DND-41 (cell line): ENCODE measurements at regions not wholly inside any gene's neighbourhood (a gene's known extent, or its start where the extent isn't known, plus 50 kb on each side); places are given as distances from the start of the nearest gene placed in this dataset.

Experiments used
- ATAC-seq: fragments of 200-7000 bp; cut with Tn5 transposase; 3 replicates; pipeline ENCODE4 v1.9.1; 2021; ENCODE audit warnings: low read depth; ENCODE audit not compliant: insufficient read depth
- DNase-seq: peaks from one replicate; pipeline ENCODE4 v3.0.0-alpha.2; 2020
- H2AFZ ChIP-seq: 2 replicates; pipeline ENCODE4 v1.6.0; 2012; ENCODE audit warnings: low read depth, low read length
- H3K27ac ChIP-seq: 2 replicates; pipeline ENCODE4 v1.5.1; 2012; ENCODE audit warnings: low read length, inconsistent platforms
- H3K27me3 ChIP-seq: fragments of 200-600 bp; sonication (generic); 2 replicates; pipeline ENCODE4 v1.6.0; 2012; ENCODE audit warnings: low read length, mild to moderate bottlenecking, inconsistent platforms; ENCODE audit not compliant: insufficient read depth, poor library complexity
- H3K36me3 ChIP-seq: 2 replicates; pipeline ENCODE4 v1.5.1; 2012; ENCODE audit warnings: low read length, inconsistent platforms; ENCODE audit not compliant: insufficient read depth
- H3K4me1 ChIP-seq: 2 replicates; pipeline ENCODE4 v1.5.1; 2012; ENCODE audit warnings: mild to moderate bottlenecking, low read length; ENCODE audit not compliant: insufficient read depth
- H3K4me2 ChIP-seq: 2 replicates; pipeline ENCODE4 v1.6.0; 2012; ENCODE audit warnings: mild to moderate bottlenecking, moderate library complexity, low read length, inconsistent platforms; ENCODE audit not compliant: insufficient read depth
- H3K4me3 ChIP-seq, 2 experiments: fragments of 200-600 bp in 1 of 2; shearing (Covaris generic) in 1 of 2; 2 replicates each; pipeline ENCODE4 v1.5.1; 2012 to 2016; ENCODE audit warnings: inconsistent platforms in 2 of 2, low read length in 2 of 2, mild to moderate bottlenecking in 2 of 2, low read depth in 1 of 2, moderate library complexity in 1 of 2
- H3K79me2 ChIP-seq: 2 replicates; pipeline ENCODE4 v1.6.0; 2012; ENCODE audit warnings: low read length, inconsistent platforms; ENCODE audit not compliant: insufficient read depth
- H3K9ac ChIP-seq: 2 replicates; pipeline ENCODE4 v1.6.0; 2012; ENCODE audit warnings: low read depth, mild to moderate bottlenecking, inconsistent platforms, low read length, moderate library complexity
- H3K9me3 ChIP-seq: 2 replicates; pipeline ENCODE4 v1.5.1; 2012; ENCODE audit warnings: low read length, moderate library complexity, mild to moderate bottlenecking, inconsistent platforms; ENCODE audit not compliant: insufficient read depth, severe bottlenecking
- H4K20me1 ChIP-seq: 2 replicates; pipeline ENCODE4 v1.6.0; 2012; ENCODE audit warnings: low read length; ENCODE audit not compliant: insufficient read depth
- CTCF ChIP-seq: IDR thresholded peaks from 2 replicates; pipeline ENCODE4 v1.5.1; 2012; ENCODE audit warnings: borderline replicate concordance, low read length, moderate library complexity, mild to moderate bottlenecking; ENCODE audit not compliant: poor library complexity, severe bottlenecking; ENCODE audit errors: extremely low read depth
- EZH2 ChIP-seq: IDR thresholded peaks from 3 replicates; pipeline ENCODE4 v1.6.1; 2012; ENCODE audit warnings: borderline replicate concordance, low read depth, mild to moderate bottlenecking, moderate library complexity, low read length, inconsistent platforms; ENCODE audit not compliant: severe bottlenecking

GRCh38 chr5:117027384-117027783 is 452.8 kb upstream of the SEMA6A start:
- Histone ChIP-seq H3K27ac (no peak overlapping the region), H2AFZ (no peak overlapping the region), H3K9me3 (no peaks in the 10 kb centered on the region), H3K79me2 (no peaks in the 10 kb centered on the region), H3K36me3 (no peaks in the 10 kb centered on the region), H3K4me1 (no peaks in the 10 kb centered on the region), H4K20me1 (no peaks in the 10 kb centered on the region), H3K9ac (no peak overlapping the region), H3K27me3 (no peaks in the 10 kb centered on the region), H3K4me2 (no peak overlapping the region), H3K4me3 (no peak overlapping the region)
- DNase-seq (no peak), ATAC-seq (no peak)
- TF ChIP-seq EZH2: no peak
- no peak for TF ChIP-seq CTCF

- DNase-seq (no peak), ATAC-seq (no peak)
- no peak overlapping the region for H3K27ac ChIP-seq
- H2AFZ ChIP-seq: no peak overlapping the region
- H3K9me3 ChIP-seq: no peaks in the 10 kb centered on the region
- no peaks in the 10 kb centered on the region for H3K4me1 ChIP-seq
- no peak overlapping the region for H3K9ac ChIP-seq
- H3K4me3 ChIP-seq: no peak overlapping the region
- H3K4me2 ChIP-seq: no peak overlapping the region
- H3K36me3 ChIP-seq: no peaks in the 10 kb centered on the region
- H3K79me2 ChIP-seq: no peaks in the 10 kb centered on the region
- no peaks in the 10 kb centered on the region for H3K27me3 ChIP-seq
- no peaks in the 10 kb centered on the region for H4K20me1 ChIP-seq
- TF ChIP-seq EZH2 (no peak), CTCF (no peak)
These were observed 446.4 kb upstream of the SEMA6A start for GRCh38 chr5:117020999-117021398.

- no peaks in the 10 kb centered on the region for H3K27me3 ChIP-seq
These were observed 438.8 kb upstream of the SEMA6A start for GRCh38 chr5:117013280-117013877.

More at GRCh38 chr5:117013280-117013877, 438.8 kb upstream of the SEMA6A start:
- Histone ChIP-seq H4K20me1 (no peaks in the 10 kb centered on the region), H3K27ac (no peak overlapping the region), H3K4me3 (no peak overlapping the region), H3K79me2 (no peaks in the 10 kb centered on the region), H2AFZ (no peak overlapping the region), H3K9me3 (no peaks in the 10 kb centered on the region), H3K36me3 (no peaks in the 10 kb centered on the region), H3K4me1 (no peaks in the 10 kb centered on the region), H3K4me2 (no peak overlapping the region), H3K9ac (no peak overlapping the region)
- DNase-seq: no peak
- ATAC-seq: no peak
- TF ChIP-seq CTCF: no peak
